Left ventricle myocardium inferior (tissue), 1 donor: ENCODE measurements at regions not wholly inside any gene's neighbourhood (a gene's known extent, or its start where the extent isn't known, plus 50 kb on each side); places are given as distances from the start of the nearest gene placed in this dataset.

Experiments used
- DNase-seq: peaks from one replicate; pipeline ENCODE4 v3.0.0-alpha.2; 2020
- H3K27ac ChIP-seq: fragments of 200-600 bp; replicated peaks from 2 replicates; pipeline ENCODE4 v1.8.0; 2021
- H3K27me3 ChIP-seq: fragments of 200-600 bp; 2 replicates; pipeline ENCODE4 v1.8.0; 2021; ENCODE audit warnings: low read depth
- H3K36me3 ChIP-seq: fragments of 200-600 bp; 2 replicates; pipeline ENCODE4 v1.8.0; 2021
- H3K4me1 ChIP-seq: fragments of 200-600 bp; 2 replicates; pipeline ENCODE4 v1.8.0; 2021
- H3K4me3 ChIP-seq: fragments of 200-600 bp; 2 replicates; pipeline ENCODE4 v1.8.0; 2021; ENCODE audit warnings: mild to moderate bottlenecking, moderate library complexity
- H3K9me3 ChIP-seq: fragments of 200-600 bp; replicated peaks from 2 replicates; pipeline ENCODE4 v1.8.0; 2021
- CTCF ChIP-seq: fragments of 200-600 bp; IDR thresholded peaks from 2 replicates; pipeline ENCODE4 v1.8.0; 2021; ENCODE audit warnings: antibody characterized with exemption, mild to moderate bottlenecking, borderline replicate concordance
- intact Hi-C: fragments of 100-400 bp; cut with micrococcal nuclease; formaldehyde crosslinking; loops from one replicate; pipeline ENCODE4 v1.11.0; 2022
- donor health status: DM: no; HTN: yes; CAD: no; lungs with severe emphysema.

GRCh38 chr7:21368317-21368716 is 59.6 kb upstream of the SP4 start:
- DNase-seq: no peak
- H3K36me3 ChIP-seq: no peaks in the 10 kb centered on the region
- H3K27ac ChIP-seq: no peak overlapping the region
- no peaks in the 10 kb centered on the region for H3K27me3 ChIP-seq
- no peak overlapping the region for H3K4me3 ChIP-seq
- no peak for TF ChIP-seq CTCF
- intact Hi-C loops: no loop called here
- peaks cover 6% of the 10 kb centered on the region for H3K9me3 ChIP-seq
- H3K4me1 ChIP-seq: no peaks in the 10 kb centered on the region

- Histone ChIP-seq H3K27me3 (no peaks in the 10 kb centered on the region), H3K36me3 (no peaks in the 10 kb centered on the region), H3K4me3 (no peak overlapping the region), H3K27ac (no peak overlapping the region), H3K4me1 (no peaks in the 10 kb centered on the region), H3K9me3 (peaks cover 6% of the 10 kb centered on the region)
- no peak for DNase-seq
- intact Hi-C loops: no loop called here
- TF ChIP-seq CTCF: no peak
Measured at GRCh38 chr7:21370283-21370982, 57.5 kb upstream of the SP4 start.

GRCh38 chr7:21371360-21371759 is 56.5 kb upstream of the SP4 start:
- Histone ChIP-seq H3K4me1 (no peaks in the 10 kb centered on the region), H3K36me3 (no peaks in the 10 kb centered on the region), H3K4me3 (no peak overlapping the region), H3K27me3 (no peaks in the 10 kb centered on the region), H3K9me3 (peaks cover 6% of the 10 kb centered on the region), H3K27ac (no peak overlapping the region)
- no peak for TF ChIP-seq CTCF
- intact Hi-C loops: no loop called here
- DNase-seq: no peak

- intact Hi-C loops: no loop called here
- Histone ChIP-seq H3K9me3 (peaks cover 20% of the 10 kb centered on the region), H3K4me1 (no peaks in the 10 kb centered on the region), H3K4me3 (no peak overlapping the region), H3K27me3 (no peaks in the 10 kb centered on the region), H3K27ac (no peak overlapping the region), H3K36me3 (no peaks in the 10 kb centered on the region)
- no peak for TF ChIP-seq CTCF
- DNase-seq: no peak
Measured at GRCh38 chr7:21373031-21373430, 54.9 kb upstream of the SP4 start.

- Histone ChIP-seq H3K27me3 (no peaks in the 10 kb centered on the region), H3K4me3 (no peak overlapping the region), H3K36me3 (no peaks in the 10 kb centered on the region), H3K9me3 (peaks cover 21% of the 10 kb centered on the region), H3K4me1 (no peaks in the 10 kb centered on the region), H3K27ac (no peak overlapping the region)
- TF ChIP-seq CTCF: no peak
- no peak for DNase-seq
- intact Hi-C loops: no loop called here
Measured at GRCh38 chr7:21374134-21374533, 53.7 kb upstream of the SP4 start.
